GM19438 (cell line): ENCODE measurements at regions not wholly inside any gene's neighbourhood (a gene's known extent, or its start where the extent isn't known, plus 50 kb on each side); places are given as distances from the start of the nearest gene placed in this dataset.

Experiments
- ATAC-seq: cut with Tn5 transposase; IDR thresholded peaks from one replicate; pipeline ENCODE4 v1.9.1; 2021; ENCODE audit warnings: low read depth; ENCODE audit not compliant: unreplicated experiment

DNA sequence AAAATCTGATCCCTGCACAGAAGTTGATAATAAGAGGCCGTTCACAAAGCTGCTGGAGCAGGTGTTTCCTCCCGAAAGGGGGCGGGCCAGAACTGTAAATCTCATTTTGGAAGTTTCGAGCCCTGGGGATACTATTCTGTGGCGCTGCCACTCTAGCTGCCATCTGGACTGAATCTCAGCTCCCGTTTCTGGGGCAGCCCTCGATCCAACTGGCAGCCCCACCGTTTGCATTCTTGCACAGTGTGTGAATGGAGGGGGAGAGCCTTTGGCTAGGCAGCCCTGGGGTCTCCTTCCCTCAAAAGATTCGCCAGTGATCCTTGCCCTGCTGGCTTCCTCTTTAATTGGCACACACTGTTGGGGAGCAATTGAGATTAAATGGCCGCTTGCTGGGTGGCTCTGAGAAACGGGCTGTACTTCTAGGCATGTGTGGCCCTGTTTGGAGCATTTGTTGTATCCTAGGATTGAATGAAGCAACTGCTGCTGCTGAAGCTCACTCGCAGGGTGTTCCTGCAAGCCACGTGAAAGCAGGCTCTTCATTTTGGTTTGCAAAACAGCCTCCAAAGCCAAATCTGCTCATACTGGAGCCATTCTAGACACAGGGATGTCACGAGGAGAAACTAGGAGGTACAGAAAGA lies 57.2 kb upstream of the TOPAZ1 start:
- ATAC-seq = no peak

DNA sequence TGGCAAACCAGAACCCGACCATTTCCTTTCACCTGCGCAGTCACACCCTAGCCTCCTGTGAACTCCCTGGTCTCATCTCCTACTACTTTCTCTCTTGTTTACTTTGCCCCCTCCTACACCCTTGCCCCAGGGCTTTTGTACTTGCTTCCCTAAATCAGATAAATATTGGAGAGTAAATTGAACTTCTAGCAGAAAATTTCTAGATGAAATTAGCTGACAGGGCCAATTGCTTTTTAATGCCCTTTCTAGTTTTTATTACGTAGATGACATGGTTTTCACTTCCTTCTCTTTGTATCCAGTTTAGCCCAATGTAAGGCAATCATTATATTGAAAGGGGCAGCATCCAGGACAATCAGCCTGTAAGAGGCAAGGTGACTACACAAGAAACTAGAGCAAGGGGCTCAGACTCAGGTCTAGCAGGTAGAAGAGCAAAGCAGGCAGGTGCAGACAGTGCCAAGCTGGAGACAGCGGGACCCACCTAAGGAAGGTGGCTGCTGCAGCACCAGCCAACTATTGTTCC lies 56.2 kb upstream of the TOPAZ1 start:
- ATAC-seq = no peak

DNA sequence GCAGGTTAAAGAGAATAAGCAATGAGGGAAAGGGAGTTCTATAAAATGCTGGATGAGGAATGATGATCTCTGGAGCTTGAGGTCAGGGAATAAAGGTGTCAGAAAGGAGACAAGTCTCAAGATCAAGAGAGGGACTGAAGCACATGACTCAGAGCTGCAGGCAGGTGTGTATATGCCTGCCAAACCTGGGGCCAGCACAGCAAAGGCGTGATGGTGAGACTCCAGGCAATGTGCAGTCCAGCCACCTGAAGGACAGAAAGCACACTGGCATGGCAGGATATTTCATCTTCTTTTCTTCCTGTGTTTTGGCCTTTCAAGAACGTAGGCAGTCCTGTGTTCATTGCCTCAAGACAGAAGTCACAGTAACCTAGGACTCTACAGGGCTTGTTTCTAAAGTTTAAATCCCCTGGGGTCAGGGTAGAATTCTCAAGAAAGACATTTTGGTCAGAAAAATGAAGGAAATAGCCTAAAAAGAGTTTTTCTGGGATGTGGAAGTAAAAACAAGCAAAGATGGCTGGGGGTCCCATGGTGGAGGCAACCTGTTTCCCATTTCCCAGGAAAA lies 55.5 kb upstream of the TOPAZ1 start:
- no peak for ATAC-seq

DNA sequence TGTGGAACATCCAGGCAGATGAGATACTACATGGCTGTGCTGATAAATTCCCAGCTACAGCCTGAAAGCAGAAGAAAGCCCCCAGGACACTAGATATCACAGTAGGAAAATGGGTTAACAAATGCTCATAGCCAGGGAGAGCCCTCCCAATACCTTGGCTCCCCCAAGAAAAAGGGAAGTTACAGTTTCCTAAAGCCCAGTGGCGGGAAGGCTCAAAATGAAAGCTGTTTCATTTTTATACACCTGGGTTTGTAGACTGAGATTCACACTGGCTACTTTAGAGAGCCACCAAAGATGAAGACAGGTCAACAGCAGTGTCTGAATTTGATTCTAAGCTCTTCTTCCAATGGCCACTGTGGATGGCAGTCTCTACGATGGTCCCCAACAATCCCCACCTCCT lies 55.0 kb upstream of the TOPAZ1 start:
- ATAC-seq = no peak
